Thyroid gland (tissue), 4 donors: ENCODE measurements at regions not wholly inside any gene's neighbourhood (a gene's known extent, or its start where the extent isn't known, plus 50 kb on each side); places are given as distances from the start of the nearest gene placed in this dataset.

Experiments used
- CTCF ChIP-seq, 6 experiments: fragments of 200-600 bp in 3 of 6; fragments of 450-650 bp in 3 of 6; sonication (generic) in 3 of 6; IDR thresholded peaks; one replicate each; pipeline ENCODE4 v1.5.1; 2016 to 2019; ENCODE audit warnings: antibody characterized with exemption in 6 of 6, mild to moderate bottlenecking in 2 of 6, inconsistent platforms in 1 of 6, moderate library complexity in 1 of 6
- POLR2A ChIP-seq, 2 donors: fragments of 450-650 bp; IDR thresholded peaks; one replicate each; pipeline ENCODE4 v1.6.1; 2017; ENCODE audit warnings: antibody characterized with exemption in 2 of 2, mild to moderate bottlenecking in 2 of 2, moderate library complexity in 1 of 2

GRCh38 chr22:49197986-49198704, 629.5 kb downstream of the BRD1 start:
- TF ChIP-seq CTCF (IDR thresholded peaks at IDR 0.05) (no peak), POLR2A (IDR thresholded peaks at IDR 0.05) (no peak)
